ENCODE measurements at regions not wholly inside any gene's neighbourhood (a gene's known extent, or its start where the extent isn't known, plus 50 kb on each side); places are given as distances from the start of the nearest gene placed in this dataset.

DNA sequence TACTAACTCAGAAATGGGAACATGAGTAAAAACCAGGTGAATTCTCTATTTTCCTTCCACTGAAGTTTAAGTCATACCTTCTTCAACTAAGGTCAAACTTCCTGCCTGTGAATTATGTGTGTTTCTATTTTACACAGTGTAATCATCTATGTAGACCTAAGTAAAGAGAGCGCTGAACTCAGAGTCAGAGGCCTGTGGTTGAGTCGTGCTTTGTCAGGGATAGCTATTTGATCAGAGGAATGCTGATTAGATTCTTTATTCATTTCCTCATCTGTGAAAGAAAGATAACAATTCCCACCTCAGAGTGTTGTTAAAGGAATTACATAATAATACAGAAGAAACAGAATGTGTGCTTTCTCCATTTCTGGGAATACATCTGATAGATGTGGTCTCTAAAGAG, 654.1 kb downstream of the STIM2 start:
- DNase-seq (ENCODE audit: low spot score), result no peak

DNA sequence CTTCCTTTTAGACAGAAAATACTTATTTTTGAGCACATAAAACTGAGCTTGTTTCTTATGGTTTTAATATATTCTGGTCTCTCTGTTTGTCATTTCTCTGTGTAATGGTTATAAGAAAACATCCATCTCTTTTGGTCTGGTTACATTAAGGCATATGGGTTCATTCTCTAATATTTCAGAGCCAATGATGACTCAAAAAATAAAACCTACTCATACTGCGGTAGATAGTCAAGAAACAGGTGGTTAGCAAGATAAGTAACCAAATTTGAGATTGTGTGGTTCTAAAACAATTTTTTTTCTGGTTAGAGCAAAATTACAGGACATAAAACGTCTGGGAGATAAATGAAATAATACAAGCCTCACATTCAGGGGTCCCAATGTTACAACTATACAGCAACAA, 654.5 kb downstream of the STIM2 start:
- DNase-seq (ENCODE audit: low spot score), result no peak

DNA sequence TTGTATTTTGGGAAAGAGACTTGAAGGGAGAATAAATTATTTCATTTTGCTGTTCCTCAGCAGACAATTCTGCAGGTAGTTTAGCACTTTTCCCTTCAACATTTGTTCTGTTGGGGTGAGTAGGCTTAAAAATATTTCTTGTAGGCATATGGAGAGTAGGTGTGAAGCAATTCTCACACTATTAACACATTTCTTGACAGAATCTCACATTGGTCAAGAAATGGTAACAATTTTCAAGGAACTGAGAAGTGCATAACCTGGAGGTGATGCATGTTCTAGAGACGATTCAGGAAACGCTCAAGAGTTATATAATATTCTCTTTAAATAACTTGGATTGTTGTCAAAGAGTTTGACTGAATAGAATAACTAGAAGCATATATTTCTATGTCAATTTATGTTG, 658.2 kb downstream of the STIM2 start:
- DNase-seq (ENCODE audit: low spot score), result no peak

DNA sequence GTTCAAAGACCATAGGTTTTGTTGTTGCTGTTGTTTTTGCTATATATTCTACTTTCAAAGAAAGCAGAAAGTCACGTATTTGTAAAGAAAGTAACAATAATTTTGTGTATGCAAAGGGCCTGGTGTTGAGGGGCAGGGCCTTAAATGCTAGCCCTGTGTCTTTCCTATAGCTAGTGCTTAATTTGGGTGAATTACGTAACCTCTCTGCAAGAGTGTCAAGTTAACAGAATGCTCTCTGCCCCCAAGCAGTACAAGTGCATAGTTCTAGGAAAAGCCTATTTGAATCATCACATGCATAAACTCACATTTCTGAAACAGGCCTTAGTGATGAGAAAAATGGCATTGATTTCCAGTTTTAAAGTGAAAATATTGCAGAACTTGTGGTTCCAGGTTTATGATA, 663.6 kb downstream of the STIM2 start:
- no peak for DNase-seq (ENCODE audit: low spot score)

DNA sequence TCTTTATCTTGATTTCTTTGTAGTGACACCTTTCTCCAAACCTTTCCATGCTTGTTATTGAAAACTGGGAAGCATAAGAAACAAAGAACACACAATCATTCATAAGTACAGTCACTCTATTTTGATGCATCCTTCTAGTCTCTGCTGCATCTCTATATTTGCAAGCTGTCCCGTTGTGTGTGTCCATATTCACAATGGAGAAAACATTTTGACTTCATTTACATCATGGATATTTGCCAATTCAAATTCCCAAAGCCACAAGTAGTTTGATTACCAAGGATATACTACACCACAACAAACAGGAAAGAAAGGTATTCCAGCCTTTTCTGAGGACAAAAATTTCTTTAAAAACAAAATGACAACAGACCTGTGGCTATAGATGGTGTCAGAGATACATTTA, 673.8 kb downstream of the STIM2 start:
- no peak for DNase-seq (ENCODE audit: low spot score)

DNA sequence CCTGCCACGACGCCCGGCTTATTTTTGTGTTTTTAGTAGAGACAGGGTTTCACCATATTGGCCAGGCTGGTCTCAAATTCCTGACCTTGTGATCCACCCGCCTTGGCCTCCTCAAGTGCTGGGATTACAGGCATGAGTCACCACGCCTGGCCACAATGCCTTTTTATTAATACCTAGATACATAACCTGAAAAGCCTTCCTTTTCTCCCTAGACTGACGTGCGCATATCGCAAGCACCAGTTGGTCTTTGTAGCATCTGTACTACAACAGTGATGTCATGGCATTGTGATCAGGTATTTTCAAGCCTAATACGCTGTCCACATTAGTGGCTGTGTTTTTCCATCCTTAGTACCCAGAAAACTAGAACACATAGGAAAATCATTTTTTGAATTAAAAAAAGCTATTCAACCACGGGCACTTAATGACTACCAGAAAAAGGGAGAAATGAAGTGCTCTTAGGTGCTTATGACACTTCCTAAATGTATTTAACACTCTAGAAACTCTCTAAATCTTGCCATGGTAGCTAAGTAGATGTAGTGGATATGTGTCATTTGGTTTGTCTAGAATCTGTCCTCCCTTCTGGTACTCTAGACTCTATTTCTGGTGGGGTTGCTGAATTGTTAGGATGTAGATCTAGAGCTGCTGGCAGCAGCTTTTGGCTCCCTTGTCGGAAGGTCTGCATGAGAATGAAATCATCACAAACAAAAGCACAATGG, 707.8 kb downstream of the STIM2 start:
- no peak for DNase-seq (ENCODE audit: low spot score)

DNA sequence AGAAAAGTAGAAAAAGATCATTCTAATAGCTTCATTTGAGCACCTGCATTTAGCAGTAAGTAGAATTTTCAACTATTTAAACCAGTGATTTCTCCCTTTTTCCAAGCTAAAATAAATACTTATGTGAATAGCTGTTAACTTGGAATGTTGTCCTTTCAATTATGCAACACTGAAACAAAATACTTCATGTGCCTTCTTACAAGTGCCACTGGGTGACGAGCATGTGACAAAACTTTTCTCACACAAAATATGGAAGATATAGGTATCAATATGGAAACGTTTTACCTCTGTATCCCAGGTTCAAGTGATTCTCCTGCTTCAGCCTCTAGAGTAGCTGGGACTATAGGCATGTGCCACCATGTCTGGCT, 708.3 kb downstream of the STIM2 start:
- DNase-seq (ENCODE audit: low spot score), result no peak

DNA sequence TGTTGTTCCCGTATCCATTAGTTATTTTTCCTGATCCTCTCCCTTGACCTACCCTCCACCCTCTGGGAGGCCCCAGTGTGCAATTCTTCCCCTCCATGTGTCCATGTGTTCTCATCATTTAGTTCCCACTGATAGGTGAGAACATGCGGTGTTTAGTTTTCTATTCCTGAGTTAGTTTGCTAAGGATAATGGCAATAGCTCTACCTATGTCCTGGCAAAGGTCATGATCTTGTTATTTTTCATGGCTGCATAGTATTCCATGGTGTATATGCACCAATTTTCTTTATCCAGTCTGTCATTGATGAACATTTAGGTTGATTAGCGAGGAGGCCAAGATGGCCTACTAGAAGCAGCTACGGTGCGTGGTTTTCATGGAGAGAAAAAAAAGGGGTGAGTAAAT, 714.1 kb downstream of the STIM2 start:
- no peak for DNase-seq (ENCODE audit: low spot score)

DNA sequence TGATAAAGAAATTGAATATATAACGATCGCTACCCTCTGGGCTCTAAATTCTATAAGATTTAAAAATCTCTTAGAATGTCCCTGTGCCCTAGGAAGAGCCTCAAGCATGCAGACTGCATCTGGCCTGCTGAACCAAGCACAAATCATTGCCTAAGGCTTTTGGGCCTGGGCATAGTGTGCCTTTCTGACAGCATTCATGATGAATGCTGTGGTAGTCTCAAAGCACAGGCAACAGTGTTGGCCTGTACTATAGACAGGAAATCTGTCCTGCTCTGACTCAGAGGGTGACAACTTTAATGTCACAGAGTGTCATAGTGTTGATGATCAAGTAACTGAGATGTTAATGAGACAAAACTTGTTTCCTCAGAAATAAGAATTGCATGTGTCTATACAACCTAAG, 717.3 kb downstream of the STIM2 start:
- DNase-seq (ENCODE audit: low spot score), result no peak

DNA sequence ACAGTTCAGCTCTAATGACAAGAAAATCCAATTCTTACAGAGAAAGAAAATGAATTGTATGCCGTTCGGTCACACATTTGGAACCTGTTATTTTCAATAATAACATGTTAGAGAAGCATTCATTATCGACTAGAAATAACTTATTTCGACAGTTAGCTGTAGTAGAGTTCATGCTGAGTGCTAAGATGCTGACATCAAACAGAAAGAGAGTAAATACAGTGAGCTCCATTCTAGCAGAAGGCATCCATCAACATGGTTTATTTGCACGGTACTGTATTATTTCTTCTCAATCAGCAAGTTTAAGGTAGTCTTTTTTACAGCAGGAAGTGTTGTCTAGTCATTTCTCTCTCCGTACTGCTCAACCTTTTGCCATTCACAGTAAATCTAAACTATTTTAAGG, 732.1 kb downstream of the STIM2 start:
- no peak for DNase-seq (ENCODE audit: low spot score)

DNA sequence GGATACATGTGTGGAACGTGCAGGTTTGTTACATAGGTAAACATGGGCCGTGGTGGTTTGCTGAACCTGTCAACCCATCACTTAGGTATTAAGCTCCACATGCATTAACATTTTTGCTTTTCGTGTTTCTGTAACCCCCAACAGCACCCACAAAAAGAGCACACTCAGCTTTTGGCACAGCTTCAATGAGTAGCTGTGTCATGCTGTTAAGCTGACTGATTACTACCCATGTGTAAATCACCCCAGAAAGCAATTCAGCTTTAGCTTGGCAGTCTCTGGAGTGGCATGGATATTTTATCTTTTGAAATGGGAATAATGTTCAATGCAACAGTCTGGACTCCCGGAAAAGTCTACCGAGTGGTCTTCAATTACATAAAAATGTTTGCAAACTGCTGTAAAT, 734.3 kb downstream of the STIM2 start:
- no peak for DNase-seq (ENCODE audit: low spot score)

DNA sequence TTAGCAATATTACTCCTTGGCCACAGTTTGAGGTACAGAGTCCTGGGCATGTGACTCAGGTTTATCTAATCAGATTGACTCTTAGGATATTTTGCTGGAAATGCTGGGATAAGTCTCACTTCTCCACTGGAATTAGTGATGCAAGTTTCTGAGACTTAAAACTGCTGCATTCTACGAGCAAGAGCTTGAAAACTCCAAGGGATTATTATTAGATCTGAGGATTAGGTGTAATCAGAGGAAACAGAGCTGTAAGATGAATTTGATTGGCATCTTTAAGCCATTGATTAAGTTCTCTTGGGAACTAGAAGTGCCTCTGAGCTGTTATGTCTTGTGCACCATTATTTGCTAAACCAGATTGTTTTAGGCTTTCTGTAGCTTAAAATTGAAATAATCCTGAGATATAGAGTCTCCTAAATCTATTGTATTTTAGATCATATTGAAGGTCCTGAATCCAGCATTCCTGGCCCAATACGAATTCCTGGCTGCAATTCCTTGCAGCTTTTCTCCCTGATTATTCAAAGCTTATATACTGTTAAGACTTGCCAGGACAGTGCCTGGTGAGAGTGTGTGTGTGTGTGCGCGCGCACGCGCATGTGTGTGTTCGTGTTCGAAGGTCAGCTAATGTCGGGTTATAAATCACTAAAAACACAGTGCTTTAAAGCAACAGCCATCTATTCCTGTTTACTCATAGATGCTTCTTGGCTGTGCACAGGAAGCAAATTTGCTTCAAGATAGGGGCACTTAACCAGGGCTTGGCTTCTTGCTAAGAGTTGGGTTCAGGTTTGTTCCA, 735.1 kb downstream of the STIM2 start:
- DNase-seq (ENCODE audit: low spot score), result no peak

DNA sequence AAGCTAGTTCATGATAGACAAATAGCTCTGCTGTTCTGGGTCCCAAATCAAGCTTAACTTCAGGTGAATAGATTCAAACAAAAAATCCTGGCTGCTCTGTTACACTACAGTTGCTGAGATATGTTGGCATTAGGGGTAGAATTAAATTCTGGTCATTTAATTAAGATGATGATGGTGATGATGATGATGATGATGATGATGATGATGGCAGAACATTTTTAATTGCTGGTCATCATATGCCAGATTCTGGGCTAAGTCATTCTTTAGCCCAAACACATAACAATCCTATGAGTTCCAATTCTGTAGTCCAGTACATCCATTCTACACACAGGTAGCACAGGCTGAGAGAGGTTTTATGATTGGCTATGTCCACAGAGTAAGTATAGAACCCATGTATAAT, 741.5 kb downstream of the STIM2 start:
- DNase-seq (ENCODE audit: low spot score), result no peak

DNA sequence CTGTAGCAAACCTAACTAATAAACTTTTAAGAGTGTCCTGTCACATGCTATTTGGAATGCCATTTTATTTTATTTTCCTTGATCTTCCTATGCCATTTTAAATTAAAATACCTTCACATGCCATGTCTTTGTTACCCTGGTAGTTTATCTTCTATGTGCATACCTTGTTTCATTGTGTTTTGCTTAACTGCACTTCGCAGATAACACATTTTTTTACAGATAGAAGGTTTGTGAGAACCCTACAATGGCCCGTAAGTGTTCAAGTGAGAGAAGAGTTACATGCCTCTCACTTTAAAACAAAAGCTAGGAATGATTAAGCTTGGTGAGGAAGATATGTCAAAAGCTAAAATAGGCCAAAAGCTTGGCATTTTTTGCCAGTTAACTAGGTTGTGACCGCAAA, 744.1 kb downstream of the STIM2 start:
- no peak for DNase-seq (ENCODE audit: low spot score)

DNA sequence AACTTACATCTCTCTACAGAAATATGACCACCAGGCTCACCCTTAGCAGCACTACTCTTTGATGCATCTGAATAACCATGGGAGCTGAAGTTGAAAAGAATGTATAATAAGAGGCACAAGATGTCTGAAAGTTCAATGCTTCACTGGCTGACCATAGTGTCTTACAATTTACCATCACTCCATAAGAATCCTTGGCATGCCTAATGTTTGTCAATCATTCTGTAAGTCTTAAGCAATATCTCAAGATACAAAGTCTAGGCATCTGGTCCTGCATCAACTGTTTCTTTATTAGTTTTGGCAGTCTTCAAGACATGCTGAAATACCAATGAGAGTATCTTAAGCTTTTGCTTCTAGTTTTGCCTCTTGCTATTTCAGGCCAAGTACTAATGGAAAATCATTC, 755.5 kb downstream of the STIM2 start:
- no peak for DNase-seq (ENCODE audit: low spot score)

DNA sequence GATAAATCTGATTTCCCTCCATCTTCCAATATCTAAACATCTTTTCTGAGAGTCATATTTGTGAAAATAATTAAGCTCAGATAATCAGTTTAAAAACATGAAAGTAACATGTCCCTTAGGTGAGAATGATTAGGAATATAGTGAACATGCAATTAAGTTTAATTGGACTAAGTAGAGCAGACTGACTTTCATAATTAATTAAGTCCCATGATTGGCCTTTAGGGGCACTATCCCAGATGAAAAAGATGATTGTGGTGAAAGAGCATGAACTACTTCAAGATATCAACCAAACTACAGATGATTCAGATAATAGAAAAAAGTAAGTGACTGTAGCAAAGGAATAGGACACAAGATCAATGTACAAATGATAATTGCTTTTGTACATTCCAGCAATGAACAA, 758.8 kb downstream of the STIM2 start:
- DNase-seq (ENCODE audit: low spot score), result no peak

DNA sequence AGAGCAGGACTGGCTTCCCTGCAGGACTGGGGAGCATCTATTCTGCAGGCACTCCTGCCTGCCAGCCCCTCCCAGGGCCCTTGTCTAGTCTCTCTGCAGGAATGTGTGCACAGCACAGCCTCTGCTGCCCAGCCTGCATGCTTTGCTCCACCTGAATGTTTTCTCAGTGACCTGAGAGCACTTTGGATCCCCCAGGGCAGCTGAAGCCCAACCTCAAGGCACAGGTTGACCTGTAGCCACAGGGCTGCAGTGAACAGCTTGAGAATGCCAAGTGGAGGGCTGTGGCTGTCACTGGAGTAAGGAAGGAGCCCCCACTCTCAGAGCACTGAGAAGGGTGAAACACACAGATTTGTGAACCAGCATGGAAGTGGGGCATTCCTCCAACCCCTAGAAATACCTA, 760.2 kb downstream of the STIM2 start:
- DNase-seq (ENCODE audit: low spot score), result no peak

DNA sequence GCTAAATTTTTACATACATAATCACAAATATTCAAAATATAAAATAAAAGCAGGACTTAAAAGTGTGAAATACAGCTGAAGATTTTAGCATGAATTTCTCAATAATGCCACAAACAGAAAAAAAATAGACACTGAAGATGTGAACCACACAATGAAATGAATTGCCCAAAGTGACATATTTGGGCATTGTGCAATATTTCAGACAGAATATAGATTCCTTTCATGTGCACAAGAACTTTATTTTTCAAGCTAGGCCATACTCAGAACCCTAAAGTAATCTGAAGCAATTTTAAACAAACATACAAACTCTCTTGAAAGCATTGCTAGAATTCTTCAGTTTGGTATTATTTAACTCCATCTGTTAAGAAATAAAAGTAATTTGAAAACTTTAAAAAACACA, 764.1 kb downstream of the STIM2 start:
- DNase-seq (ENCODE audit: low spot score), result no peak

DNA sequence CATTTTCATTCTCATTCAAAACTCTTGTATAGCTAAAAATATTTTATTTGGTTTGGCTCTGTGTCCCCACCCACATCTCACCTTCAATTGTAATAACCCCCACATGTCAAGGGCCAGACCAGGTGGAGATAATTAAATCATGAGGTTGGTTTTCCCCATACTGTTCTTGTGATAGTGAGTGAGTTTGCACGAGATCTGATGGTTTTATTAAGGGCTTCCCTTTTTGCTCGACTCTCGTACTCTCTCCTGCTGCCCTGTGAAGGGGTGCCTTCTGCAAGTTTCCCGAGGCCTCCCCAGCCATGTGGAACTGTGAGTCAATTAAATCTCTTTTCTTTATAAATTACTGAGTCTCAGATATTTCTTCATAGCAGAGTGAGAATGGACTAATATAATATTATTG, 768.0 kb downstream of the STIM2 start:
- DNase-seq (ENCODE audit: low spot score), result no peak

DNA sequence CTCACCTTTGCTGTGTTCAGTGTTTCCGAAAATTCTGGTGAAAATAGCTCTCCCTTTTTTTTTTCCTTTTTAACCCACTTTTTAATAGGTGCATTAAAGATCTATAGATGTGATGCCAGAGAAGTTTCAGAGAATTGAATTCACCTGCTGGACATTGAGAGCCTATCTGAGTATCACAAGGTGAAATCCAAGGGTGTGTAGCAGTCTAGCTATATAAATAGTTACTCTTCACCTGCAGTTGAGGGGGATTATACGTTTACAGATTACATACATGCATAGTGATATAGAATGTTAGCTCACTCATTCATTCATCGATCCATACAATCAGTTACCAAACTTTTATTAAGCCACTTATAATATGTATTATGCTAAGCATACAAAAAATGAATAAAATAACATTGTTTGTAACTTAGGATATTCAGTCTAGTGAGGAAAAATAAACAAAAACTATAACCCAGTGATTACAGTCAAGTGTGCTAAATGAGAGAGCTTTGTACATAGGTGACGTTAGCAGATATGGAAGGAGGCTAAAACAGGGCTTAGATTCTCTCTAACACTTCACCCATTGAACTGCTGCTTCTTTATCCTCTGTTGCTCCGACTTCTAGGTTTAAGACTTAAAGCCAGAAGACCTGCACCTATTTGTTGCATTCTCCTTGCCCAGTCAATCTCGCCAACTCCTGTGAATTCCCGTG, 769.0 kb downstream of the STIM2 start:
- no peak for DNase-seq (ENCODE audit: low spot score)

DNA sequence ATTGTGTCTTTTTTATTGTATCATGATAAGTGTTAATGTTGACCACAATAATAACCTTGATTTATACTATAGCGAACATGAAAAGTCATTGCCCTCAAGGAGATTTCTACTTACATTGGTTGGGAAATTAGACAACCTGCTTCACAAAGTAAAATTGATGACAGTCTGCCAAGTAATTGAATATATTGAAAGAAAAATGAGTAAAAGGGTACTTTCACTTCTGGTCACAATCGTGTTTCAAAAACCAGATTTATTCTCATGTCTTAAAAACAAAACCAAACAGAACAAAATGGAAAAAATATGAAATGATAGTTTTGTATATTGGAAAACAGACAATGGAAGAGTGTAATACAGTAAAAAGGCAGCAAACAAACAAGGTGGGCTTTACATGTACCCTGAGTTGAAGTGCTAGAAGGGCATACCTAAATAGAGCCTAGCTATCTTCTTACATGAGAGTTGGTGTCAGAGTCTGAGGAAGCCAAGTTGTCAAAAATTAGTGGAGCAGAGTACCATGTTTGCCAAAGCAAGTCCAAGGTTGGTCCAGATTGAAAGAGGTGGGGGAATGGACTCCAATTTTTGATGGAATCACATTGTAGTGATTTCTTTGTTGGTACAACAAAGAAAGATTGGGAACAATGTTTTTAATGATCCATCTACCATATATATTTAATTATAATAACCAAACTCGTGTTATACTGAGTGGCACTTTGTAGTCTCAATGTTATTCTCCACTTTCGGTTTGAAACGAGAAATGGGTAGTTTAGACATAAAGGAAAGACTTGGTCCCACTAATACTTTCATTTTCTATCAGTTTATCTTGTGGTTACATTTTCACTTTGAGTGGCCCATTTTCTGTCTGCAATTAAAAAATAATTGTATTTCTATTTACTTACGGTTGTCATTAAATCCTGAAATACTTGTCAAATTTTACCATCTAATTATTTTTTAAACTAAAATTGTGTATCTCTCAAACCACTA, 775.6 kb downstream of the STIM2 start:
- no peak for DNase-seq (ENCODE audit: low spot score)
